H1 (cell line): ENCODE measurements at regions not wholly inside any gene's neighbourhood (a gene's known extent, or its start where the extent isn't known, plus 50 kb on each side); places are given as distances from the start of the nearest gene placed in this dataset.

Experiments used
- CTCF ChIA-PET: fragments of 300-600 bp; sonication (Branson Sonifier 250); formaldehyde crosslinking; loops from one replicate; lab custom pipeline; 2021; ENCODE audit not compliant: partially characterized antibody; lab: Charles Lee
- POLR2A ChIA-PET: fragments of 300-600 bp; sonication (Branson Sonifier 250); formaldehyde crosslinking; loops from one replicate; lab custom pipeline; 2021; ENCODE audit warnings: inconsistent platforms; ENCODE audit not compliant: partially characterized antibody; lab: Charles Lee
- DNase-seq, 2 experiments: peaks; one replicate each; pipeline versions ENCODE4 v3.0.0 to v3.0.0-alpha.2; 2010 to 2022; ENCODE audit warnings: low spot score in 2 of 2, low read depth in 1 of 2, mixed read lengths in 1 of 2
- FAIRE-seq: peaks from 2 replicates; lab custom pipeline; 2011; peaks lifted over from hg19 to GRCh38; lab: Jason Lieb, UNC
- H2AFZ ChIP-seq: 2 replicates; pipeline ENCODE4 v1.8.1; 2012; ENCODE audit warnings: low read length, inconsistent platforms
- H2AK5ac ChIP-seq: 2 replicates; pipeline ENCODE4 v1.6.1; 2013; ENCODE audit warnings: low read depth, low read length
- H2BK120ac ChIP-seq: replicated peaks from 2 replicates; pipeline ENCODE3; 2013; ENCODE audit warnings: low read depth, low read length, inconsistent platforms
- H2BK12ac ChIP-seq: 2 replicates; pipeline ENCODE4 v1.6.1; 2013; ENCODE audit warnings: low read depth, low read length
- H2BK15ac ChIP-seq: 2 replicates; pipeline ENCODE4 v1.6.1; 2013; ENCODE audit warnings: low read length
- H2BK20ac ChIP-seq: 2 replicates; pipeline ENCODE4 v1.6.1; 2013; ENCODE audit warnings: low read length
- H2BK5ac ChIP-seq: 2 replicates; pipeline ENCODE4 v1.6.1; 2013; ENCODE audit warnings: low read depth, low read length
- H3K14ac ChIP-seq: 2 replicates; pipeline ENCODE4 v1.6.1; 2013; ENCODE audit warnings: inconsistent platforms; ENCODE audit not compliant: insufficient read length
- H3K18ac ChIP-seq: 2 replicates; pipeline ENCODE4 v1.6.1; 2013; ENCODE audit warnings: low read length; ENCODE audit errors: extremely low read depth
- H3K23ac ChIP-seq: 2 replicates; pipeline ENCODE4 v1.6.1; 2013; ENCODE audit warnings: inconsistent platforms; ENCODE audit not compliant: insufficient read length
- H3K23me2 ChIP-seq: 2 replicates; pipeline ENCODE4 v1.6.1; 2013; ENCODE audit warnings: low read depth, low read length
- H3K27ac ChIP-seq: 2 replicates; pipeline ENCODE4 v1.6.1; 2011; ENCODE audit warnings: low read depth, low read length, inconsistent platforms
- H3K27me3 ChIP-seq, 4 experiments: replicated peaks in 1 of 4; 1 replicate in 1 of 4; 2 replicates in 3 of 4; pipeline versions ENCODE4 v1.6.1 to v1.8.1; 2011 to 2013; ENCODE audit warnings: low read length in 3 of 4, mild to moderate bottlenecking in 3 of 4, inconsistent platforms in 2 of 4, mixed read lengths in 2 of 4, moderate library complexity in 1 of 4; ENCODE audit not compliant: control insufficient read depth in 3 of 4, insufficient read depth in 3 of 4; ENCODE audit errors: extremely low read depth in 1 of 4
- H3K36me3 ChIP-seq, 4 experiments: 2 replicates each; pipeline versions ENCODE4 v1.6.1 to v1.8.1; 2011 to 2013; ENCODE audit warnings: mild to moderate bottlenecking in 4 of 4, low read length in 3 of 4, moderate library complexity in 2 of 4, control low read depth in 1 of 4, inconsistent platforms in 1 of 4; ENCODE audit not compliant: insufficient read depth in 4 of 4, control insufficient read depth in 2 of 4
- H3K4ac ChIP-seq: replicated peaks from 2 replicates; pipeline ENCODE3; 2013; ENCODE audit warnings: low read length, low read depth, mixed read lengths, inconsistent platforms; ENCODE audit not compliant: insufficient read length
- H3K4me1 ChIP-seq, 4 experiments: replicated peaks in 1 of 4; 1 replicate in 1 of 4; 2 replicates in 3 of 4; pipeline versions ENCODE4 v1.6.1 to v1.8.1; 2011 to 2013; ENCODE audit warnings: low read length in 3 of 4, inconsistent platforms in 2 of 4, mixed read lengths in 1 of 4; ENCODE audit not compliant: insufficient read depth in 4 of 4, control insufficient read depth in 3 of 4
- H3K4me2 ChIP-seq, 2 experiments: 2 replicates each; pipeline versions ENCODE4 v1.6.1 to v1.8.1; 2011 to 2013; ENCODE audit warnings: low read depth in 2 of 2, low read length in 2 of 2, control low read depth in 1 of 2, inconsistent platforms in 1 of 2, mild to moderate bottlenecking in 1 of 2; ENCODE audit not compliant: insufficient read depth in 1 of 2
- H3K4me3 ChIP-seq, 4 experiments: fragments of 200-600, 300-600 bp in 1 of 4; sonication (generic), shearing (Covaris generic), sonication (Bioruptor Twin) in 1 of 4; 2 replicates each; pipeline versions ENCODE4 v1.5.1 to v1.8.1; 2011 to 2016; ENCODE audit warnings: low read length in 4 of 4, low read depth in 3 of 4, control low read depth in 2 of 4, inconsistent platforms in 2 of 4, mild to moderate bottlenecking in 2 of 4, mixed read lengths in 1 of 4, moderate library complexity in 1 of 4; ENCODE audit not compliant: insufficient read depth in 2 of 4; ENCODE audit errors: extremely low read depth in 1 of 4
- H3K56ac ChIP-seq: replicated peaks from 2 replicates; pipeline ENCODE3; 2013; ENCODE audit warnings: low read depth, mild to moderate bottlenecking, mixed read lengths, low read length, inconsistent platforms; ENCODE audit not compliant: insufficient read length
- H3K79me1 ChIP-seq: 2 replicates; pipeline ENCODE4 v1.6.1; 2013; ENCODE audit warnings: low read depth, low read length, control low read depth
- H3K79me2 ChIP-seq, 2 experiments: 2 replicates each; pipeline versions ENCODE4 v1.6.1 to v1.8.1; 2012 to 2013; ENCODE audit warnings: low read length in 2 of 2, mild to moderate bottlenecking in 2 of 2, inconsistent platforms in 1 of 2; ENCODE audit not compliant: insufficient read depth in 2 of 2, control insufficient read depth in 1 of 2
- H3K9ac ChIP-seq, 4 experiments: replicated peaks in 1 of 4; 1 replicate in 1 of 4; 2 replicates in 3 of 4; pipeline versions ENCODE4 v1.6.1 to v1.8.1; 2011 to 2013; ENCODE audit warnings: low read depth in 3 of 4, low read length in 3 of 4, control low read depth in 2 of 4, mild to moderate bottlenecking in 2 of 4, moderate library complexity in 2 of 4, inconsistent platforms in 1 of 4; ENCODE audit errors: extremely low read depth in 1 of 4
- H3K9me3 ChIP-seq, 2 experiments: 2 replicates each; pipeline versions ENCODE4 v1.6.1 to v1.8.1; 2012 to 2013; ENCODE audit warnings: mild to moderate bottlenecking in 2 of 2, moderate library complexity in 2 of 2, control low read depth in 1 of 2, inconsistent platforms in 1 of 2, low read depth in 1 of 2, low read length in 1 of 2, mixed read lengths in 1 of 2; ENCODE audit not compliant: insufficient read depth in 2 of 2
- H4K20me1 ChIP-seq, 2 experiments: replicated peaks in 1 of 2; 2 replicates each; pipeline versions ENCODE3 to v1.8.1; 2011 to 2013; ENCODE audit warnings: inconsistent platforms in 2 of 2, low read length in 2 of 2, mild to moderate bottlenecking in 1 of 2; ENCODE audit not compliant: insufficient read depth in 2 of 2, control insufficient read depth in 1 of 2
- H4K5ac ChIP-seq: 2 replicates; pipeline ENCODE4 v1.6.1; 2013; ENCODE audit warnings: low read length, low read depth, mixed read lengths, inconsistent platforms; ENCODE audit not compliant: insufficient read length
- H4K8ac ChIP-seq: 2 replicates; pipeline ENCODE4 v1.8.0; 2013; ENCODE audit warnings: mild to moderate bottlenecking, moderate library complexity, low read length, inconsistent platforms; ENCODE audit not compliant: insufficient read depth; ENCODE audit errors: extremely low read depth
- H4K91ac ChIP-seq: replicated peaks from 2 replicates; pipeline ENCODE3; 2013; ENCODE audit warnings: low read length, mixed read lengths, inconsistent platforms; ENCODE audit not compliant: insufficient read length
- ASH2L ChIP-seq: fragments of 200-600, 300-600 bp; sonication (generic); IDR thresholded peaks from one replicate; pipeline ENCODE4 v1.7.1; 2017; ENCODE audit warnings: low read length
- BACH1 ChIP-seq: IDR thresholded peaks from 2 replicates; pipeline ENCODE4 v1.6.1; 2012; ENCODE audit warnings: low read length, improper control_type of control experiment
- CEBPB ChIP-seq: IDR thresholded peaks from 2 replicates; pipeline ENCODE4 v1.6.1; 2012; ENCODE audit warnings: low read depth, low read length
- EZH2 ChIP-seq: fragments of 200-600 bp; sonication (generic); IDR thresholded peaks from 2 replicates; pipeline ENCODE4 v1.7.1; 2012; ENCODE audit warnings: low read depth, mild to moderate bottlenecking, moderate library complexity, low read length, inconsistent platforms; ENCODE audit not compliant: severe bottlenecking
- HDAC2 ChIP-seq, 2 experiments: fragments of 300-600 bp in 1 of 2; sonication (generic) in 1 of 2; IDR thresholded peaks; 2 replicates each; pipeline ENCODE4 v1.6.1; 2011 to 2012; ENCODE audit warnings: low read depth in 2 of 2, low read length in 2 of 2, mild to moderate bottlenecking in 2 of 2, moderate library complexity in 2 of 2, borderline replicate concordance in 1 of 2, inconsistent platforms in 1 of 2
- PHF8 ChIP-seq: fragments of 200-600 bp; sonication (generic); conservative IDR thresholded peaks from 2 replicates; pipeline ENCODE4 v1.7.1; 2012; ENCODE audit warnings: low read depth, mild to moderate bottlenecking, inconsistent platforms, low read length, moderate library complexity
- RAD21 ChIP-seq, 2 experiments: IDR thresholded peaks in 1 of 2; conservative IDR thresholded peaks in 1 of 2; 2 replicates each; pipeline ENCODE4 v1.6.1; 2011; ENCODE audit warnings: low read depth in 2 of 2, low read length in 2 of 2, improper control_type of control experiment in 1 of 2, inconsistent platforms in 1 of 2, mild to moderate bottlenecking in 1 of 2, moderate library complexity in 1 of 2
- SIX5 ChIP-seq: IDR thresholded peaks from 2 replicates; pipeline ENCODE4 v1.6.1; 2011; ENCODE audit warnings: mild to moderate bottlenecking, low read depth, low read length
- TEAD4 ChIP-seq: IDR thresholded peaks from 2 replicates; pipeline ENCODE4 v1.6.1; 2012; ENCODE audit warnings: low read depth, low read length, inconsistent platforms, mixed read lengths
- WGBS, 2 experiments: shearing (Covaris generic) in 1 of 2; methylation state at CpG; one replicate each; pipeline versions ENCODE4 v1.1.6 to v1.1.7; 2013 to 2015; ENCODE audit warnings: low lambda C conversion rate in 2 of 2, mixed read lengths in 2 of 2, inconsistent platforms in 1 of 2, low coverage in 1 of 2, missing lambda C conversion rate in 1 of 2; ENCODE audit not compliant: insufficient replicate concordance in 2 of 2, insufficient coverage in 1 of 2, insufficient read length in 1 of 2; ENCODE audit errors: extremely low coverage in 1 of 2, missing lambda C conversion rate in 1 of 2; 5-methylcytosine and 5-hydroxymethylcytosine counted together

DNA sequence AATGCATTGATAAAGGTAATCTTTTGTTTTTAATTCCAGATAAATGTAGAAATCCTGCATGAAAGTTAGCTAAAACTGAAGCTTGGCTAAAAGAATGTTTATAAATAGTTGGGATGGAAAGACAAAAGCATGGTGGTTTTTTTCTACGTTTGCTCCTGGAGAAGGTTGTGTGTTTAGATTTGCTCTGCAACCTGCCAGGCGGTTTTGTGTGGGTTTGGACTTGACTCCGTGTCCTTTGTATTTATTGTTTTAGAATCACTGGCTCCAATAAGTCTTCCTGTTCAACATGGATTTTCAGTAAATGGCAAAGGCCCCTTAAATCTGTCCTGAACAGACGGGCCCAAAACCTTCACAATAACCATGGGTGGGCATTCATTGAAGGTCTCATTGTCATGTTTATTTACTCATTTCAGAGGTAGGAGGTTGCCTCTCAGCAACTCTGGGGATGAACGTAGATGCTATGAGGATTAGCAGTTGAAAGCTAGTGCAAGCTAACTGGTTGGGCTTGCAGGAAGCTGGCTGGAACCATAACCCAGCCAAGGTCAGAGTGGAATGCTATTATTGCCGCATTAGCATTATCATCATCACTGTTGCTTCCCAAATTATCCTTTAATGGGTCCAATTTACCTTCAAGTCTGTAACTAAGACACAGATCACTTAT, 60.6 kb upstream of the ADAMTS9 start:
- 0 out of 2 replicates have a peak overlapping the region, but pooled peaks have one; percentile 42 for H3K27ac ChIP-seq
- CTCF ChIA-PET, result interaction anchor here (0.6 to 1.4 kb wide), 5 partner anchors 53 to 498 kb away, joined by 3 to 7 read pairs (median 3); no protein-coding TSS in a partner anchor
- POLR2A ChIA-PET, result no interaction called here

More for the DNA sequence above, 60.6 kb upstream of the ADAMTS9 start:
- H3K23me2 ChIP-seq, result no peaks in the 10 kb centered on the region
- no peak overlapping the region for H3K23ac ChIP-seq
- H3K9ac ChIP-seq, result no peak overlapping the region
- H2AFZ ChIP-seq, result peak overlapping the region; percentile 36; the same call in 1 of the 2 replicates
- no peak overlapping the region for H2BK20ac ChIP-seq
- H3K56ac ChIP-seq, result no peak overlapping the region
- H3K36me3 ChIP-seq, result no peaks in the 10 kb centered on the region
- H3K14ac ChIP-seq, result no peak overlapping the region
- no peaks in the 10 kb centered on the region for H3K27me3 ChIP-seq
- no peak overlapping the region; the same call in 1 of the 2 replicates for H2BK12ac ChIP-seq
- TF ChIP-seq PHF8 (no peak), ASH2L (no peak), HDAC2 (IDR thresholded peaks at IDR 0.05; ENCODE audit: borderline replicate concordance in 1 of 2, low read depth in 2 of 2, low read length in 2 of 2) (peak in 1 of 2 experiments; percentile 30; a peak in 1 of 4 replicates), TEAD4 (peak; percentile 51; the same call in 1 of the 2 replicates), CEBPB (no peak), BACH1 (no peak), EZH2 (no peak), RAD21 (IDR thresholded peaks at IDR 0.05 in 1 of 2, conservative IDR thresholded peaks at IDR 0.05 in 1 of 2; ENCODE audit: low read depth in 2 of 2, low read length in 2 of 2) (0 out of 4 replicates have a peak, but pooled peaks of 1 of the 2 experiments have one; percentile 5), SIX5 (no peak)
- TF ChIP-seq, all 59 proteins: peak for 3
- Histone ChIP-seq H3K18ac (no peak overlapping the region; the same call in 1 of the 2 replicates), H2BK120ac (no peak overlapping the region), H3K4me1 (peaks cover 3 to 12% (median 7%) of the 10 kb centered on the region in 4 experiments; a peak in 5 of 7 replicates), H2BK15ac (no peak overlapping the region), H4K91ac (no peak overlapping the region), H2BK5ac (no peak overlapping the region), H3K4me3 (peak overlapping the region in 1 of 4 experiments; percentile 31; a peak in 1 of 8 replicates), H3K4ac (no peak overlapping the region), H4K20me1 (no peaks in the 10 kb centered on the region), H4K8ac (no peak overlapping the region), H3K9me3 (no peaks in the 10 kb centered on the region; a peak in 1 of 4 replicates), H4K5ac (no peak overlapping the region), H3K79me1 (no peaks in the 10 kb centered on the region), H2AK5ac (no peak overlapping the region), H3K4me2 (peak overlapping the region; percentile 39 to 42; a peak in 3 of 4 replicates), H3K79me2 (no peaks in the 10 kb centered on the region)
- peak; percentile 19 to 46 for DNase-seq
- FAIRE-seq, result peak; percentile 94
- 22% methylated on average over 6 of the region's 6 CpGs; no CpG with 5 or more reads in 1 of the 2 experiments for WGBS, 2 experiments
